H1 (cell line): ENCODE measurements at regions not wholly inside any gene's neighbourhood (a gene's known extent, or its start where the extent isn't known, plus 50 kb on each side); places are given as distances from the start of the nearest gene placed in this dataset.

Experiments
- CBX5 ChIP-seq: fragments of 300-800, 300-1000 bp; sonication (generic); IDR thresholded peaks from 2 replicates; pipeline ENCODE4 v1.7.1; 2016; ENCODE audit warnings: antibody characterized with exemption, low read length, low read depth
- CBX8 ChIP-seq: fragments of 300-800, 300-1000 bp; sonication (generic); IDR thresholded peaks from 2 replicates; pipeline ENCODE4 v1.7.1; 2016; ENCODE audit warnings: low read depth, low read length, borderline replicate concordance
- CHD7 ChIP-seq: fragments of 300-600 bp; sonication (generic); IDR thresholded peaks from 2 replicates; pipeline ENCODE4 v1.7.1; 2012; ENCODE audit warnings: low read length, moderate library complexity, mild to moderate bottlenecking, inconsistent platforms; ENCODE audit not compliant: insufficient replicate concordance
- CTBP2 ChIP-seq: IDR thresholded peaks from 2 replicates; pipeline ENCODE4 v1.7.0; 2011; ENCODE audit warnings: borderline replicate concordance, mild to moderate bottlenecking, moderate library complexity, mixed read lengths, low read length; ENCODE audit not compliant: insufficient read depth, insufficient read length
- EP300 ChIP-seq, 2 experiments: IDR thresholded peaks; 1 replicate in 1 of 2; 2 replicates in 1 of 2; pipeline ENCODE4 v1.6.1; 2011 to 2012; ENCODE audit warnings: low read depth in 2 of 2, low read length in 2 of 2, mild to moderate bottlenecking in 2 of 2, borderline replicate concordance in 1 of 2, inconsistent platforms in 1 of 2, moderate library complexity in 1 of 2
- GABPA ChIP-seq: IDR thresholded peaks from 2 replicates; pipeline ENCODE4 v1.6.1; 2011; ENCODE audit warnings: mild to moderate bottlenecking, low read length, moderate library complexity, borderline replicate concordance; ENCODE audit not compliant: insufficient read depth
- PHF8 ChIP-seq: fragments of 200-600 bp; sonication (generic); conservative IDR thresholded peaks from 2 replicates; pipeline ENCODE4 v1.7.1; 2012; ENCODE audit warnings: low read depth, mild to moderate bottlenecking, inconsistent platforms, low read length, moderate library complexity
- SUZ12 ChIP-seq: fragments of 200-600 bp; sonication (generic); IDR thresholded peaks from 2 replicates; pipeline ENCODE4 v1.6.1; 2012; ENCODE audit warnings: mild to moderate bottlenecking, inconsistent platforms, low read length, moderate library complexity, mixed read lengths
- ZNF274 ChIP-seq: IDR thresholded peaks from 2 replicates; pipeline ENCODE4 v1.7.0; 2012; ENCODE audit warnings: low read length, borderline replicate concordance; ENCODE audit errors: extremely low read depth

GRCh38 chr13:58594747-58595600, 963.4 kb downstream of the PCDH17 start (continued):
- no peak for TF ChIP-seq CHD7
- no peak for TF ChIP-seq CBX5
- TF ChIP-seq PHF8 = no peak
- no peak for TF ChIP-seq CBX8
- no peak for TF ChIP-seq GABPA
- TF ChIP-seq ZNF274 = no peak
- no peak for TF ChIP-seq SUZ12
- TF ChIP-seq EP300 (IDR thresholded peaks at IDR 0.05; ENCODE audit: borderline replicate concordance in 1 of 2, low read depth in 2 of 2, low read length in 2 of 2) = no peak
- no peak for TF ChIP-seq CTBP2
